Endothelial cell of umbilical vein (primary cell): ENCODE measurements at regions not wholly inside any gene's neighbourhood (a gene's known extent, or its start where the extent isn't known, plus 50 kb on each side); places are given as distances from the start of the nearest gene placed in this dataset.

Experiments used
- EZH2 ChIP-seq: IDR thresholded peaks from 2 replicates; pipeline ENCODE4 v1.6.1; 2012; ENCODE audit warnings: borderline replicate concordance, low read depth, mild to moderate bottlenecking, moderate library complexity, low read length, inconsistent platforms; ENCODE audit not compliant: severe bottlenecking
- MYC ChIP-seq: IDR thresholded peaks from one replicate; pipeline ENCODE4 v1.6.1; 2011; ENCODE audit warnings: mild to moderate bottlenecking, low read depth, low read length
- POLR2A ChIP-seq: IDR thresholded peaks from 2 replicates; pipeline ENCODE4 v1.6.1; 2012; ENCODE audit warnings: low read depth, mild to moderate bottlenecking, control low read depth, low read length
- POLR2AphosphoS5 ChIP-seq: IDR thresholded peaks from 2 replicates; pipeline ENCODE4 v1.6.1; 2012; ENCODE audit warnings: low read depth, mild to moderate bottlenecking, control low read depth, low read length, moderate library complexity; ENCODE audit not compliant: insufficient read depth
- TF ChIP-seq, protein P1 (sequence below), 2 donors: IDR thresholded peaks; 1 replicate in 1 of 2; 2 replicates in 1 of 2; pipeline ENCODE4 v1.5.1; 2011; ENCODE audit warnings: low read length in 2 of 2, mild to moderate bottlenecking in 2 of 2, moderate library complexity in 2 of 2, control low read depth in 1 of 2, inconsistent platforms in 1 of 2, low read depth in 1 of 2; ENCODE audit not compliant: insufficient read depth in 1 of 2; ENCODE audit errors: extremely low read depth in 1 of 2

DNA sequence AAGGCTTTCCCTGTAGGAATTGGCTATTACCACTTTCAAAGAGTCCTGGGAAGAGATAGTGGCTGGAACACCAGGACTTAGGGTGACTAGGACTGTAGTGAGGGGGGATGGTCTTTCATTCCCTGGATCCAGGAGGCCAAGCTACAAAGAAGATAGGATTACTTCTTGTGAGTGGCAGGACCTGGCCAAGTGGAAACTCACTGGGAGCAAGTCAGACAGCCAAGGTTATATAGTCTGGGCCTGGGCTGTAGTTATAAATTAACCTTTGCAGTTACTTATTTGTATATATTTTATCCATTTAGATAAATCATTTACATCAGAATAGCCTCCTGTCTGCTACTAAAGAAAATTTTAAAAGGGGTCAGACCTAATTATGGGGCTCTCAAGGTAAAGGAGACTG lies 124.3 kb downstream of the TLR4 start:
- TF ChIP-seq EZH2 (no peak), POLR2AphosphoS5 (no peak), POLR2A (no peak), MYC (no peak)
- TF ChIP-seq, protein P1, sequence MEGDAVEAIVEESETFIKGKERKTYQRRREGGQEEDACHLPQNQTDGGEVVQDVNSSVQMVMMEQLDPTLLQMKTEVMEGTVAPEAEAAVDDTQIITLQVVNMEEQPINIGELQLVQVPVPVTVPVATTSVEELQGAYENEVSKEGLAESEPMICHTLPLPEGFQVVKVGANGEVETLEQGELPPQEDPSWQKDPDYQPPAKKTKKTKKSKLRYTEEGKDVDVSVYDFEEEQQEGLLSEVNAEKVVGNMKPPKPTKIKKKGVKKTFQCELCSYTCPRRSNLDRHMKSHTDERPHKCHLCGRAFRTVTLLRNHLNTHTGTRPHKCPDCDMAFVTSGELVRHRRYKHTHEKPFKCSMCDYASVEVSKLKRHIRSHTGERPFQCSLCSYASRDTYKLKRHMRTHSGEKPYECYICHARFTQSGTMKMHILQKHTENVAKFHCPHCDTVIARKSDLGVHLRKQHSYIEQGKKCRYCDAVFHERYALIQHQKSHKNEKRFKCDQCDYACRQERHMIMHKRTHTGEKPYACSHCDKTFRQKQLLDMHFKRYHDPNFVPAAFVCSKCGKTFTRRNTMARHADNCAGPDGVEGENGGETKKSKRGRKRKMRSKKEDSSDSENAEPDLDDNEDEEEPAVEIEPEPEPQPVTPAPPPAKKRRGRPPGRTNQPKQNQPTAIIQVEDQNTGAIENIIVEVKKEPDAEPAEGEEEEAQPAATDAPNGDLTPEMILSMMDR (IDR thresholded peaks at IDR 0.05; ENCODE audit: extremely low read depth in 1 of 2, insufficient read depth in 1 of 2, low read depth in 1 of 2, low read length in 2 of 2) = no peak
